ENCODE measurements at regions not wholly inside any gene's neighbourhood (a gene's known extent, or its start where the extent isn't known, plus 50 kb on each side); places are given as distances from the start of the nearest gene placed in this dataset.
A peak's percentile ranks its signal among the peaks of the same experiment; 100 is the strongest.

DNA sequence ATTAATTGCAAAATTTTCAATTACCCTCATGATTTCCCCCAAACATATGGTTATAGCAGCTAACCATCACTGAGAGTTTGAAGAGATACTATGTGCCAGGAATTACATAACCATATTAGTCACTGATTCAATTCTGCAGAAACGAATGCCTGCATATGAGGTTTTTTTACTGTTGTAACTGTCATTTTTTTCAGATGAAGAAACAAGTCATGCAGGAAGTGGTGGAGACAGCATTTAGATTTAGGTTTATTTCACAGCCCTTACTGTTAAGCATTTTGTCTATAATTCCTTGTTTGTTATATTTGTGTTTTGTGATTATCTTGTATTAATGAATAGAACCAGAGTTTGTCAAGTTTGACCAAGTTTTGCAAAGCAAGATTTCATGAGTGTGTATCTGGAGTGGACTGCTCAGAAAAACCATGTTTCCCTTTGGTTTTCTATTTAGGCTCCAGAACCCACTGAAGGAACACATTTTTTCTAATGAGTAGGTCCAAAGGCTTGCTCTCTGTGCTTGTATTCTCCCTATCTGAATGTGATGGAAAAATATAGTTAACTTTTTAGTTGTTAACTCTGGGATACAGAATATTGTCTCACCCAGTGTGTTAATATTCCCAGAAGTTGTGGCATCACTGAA, 308.5 kb upstream of the ADAMTS5 start:
- Histone ChIP-seq H3K27ac (no peak overlapping the region), H3K4me1 (no peaks in the 10 kb centered on the region), H3K27me3 (no peaks in the 10 kb centered on the region), H3K9me3 (no peaks in the 10 kb centered on the region), H3K36me3 (no peaks in the 10 kb centered on the region), H3K4me3 (no peak overlapping the region)
- WGBS, 2 donors (ENCODE audit: low coverage in 1 of 2): 10 to 13% methylated on average over 1 of the region's 1 CpG
- no peak for TF ChIP-seq EP300 (IDR thresholded peaks at IDR 0.05)
- no peak for TF ChIP-seq POLR2A (IDR thresholded peaks at IDR 0.05)
- TF ChIP-seq, protein P1, sequence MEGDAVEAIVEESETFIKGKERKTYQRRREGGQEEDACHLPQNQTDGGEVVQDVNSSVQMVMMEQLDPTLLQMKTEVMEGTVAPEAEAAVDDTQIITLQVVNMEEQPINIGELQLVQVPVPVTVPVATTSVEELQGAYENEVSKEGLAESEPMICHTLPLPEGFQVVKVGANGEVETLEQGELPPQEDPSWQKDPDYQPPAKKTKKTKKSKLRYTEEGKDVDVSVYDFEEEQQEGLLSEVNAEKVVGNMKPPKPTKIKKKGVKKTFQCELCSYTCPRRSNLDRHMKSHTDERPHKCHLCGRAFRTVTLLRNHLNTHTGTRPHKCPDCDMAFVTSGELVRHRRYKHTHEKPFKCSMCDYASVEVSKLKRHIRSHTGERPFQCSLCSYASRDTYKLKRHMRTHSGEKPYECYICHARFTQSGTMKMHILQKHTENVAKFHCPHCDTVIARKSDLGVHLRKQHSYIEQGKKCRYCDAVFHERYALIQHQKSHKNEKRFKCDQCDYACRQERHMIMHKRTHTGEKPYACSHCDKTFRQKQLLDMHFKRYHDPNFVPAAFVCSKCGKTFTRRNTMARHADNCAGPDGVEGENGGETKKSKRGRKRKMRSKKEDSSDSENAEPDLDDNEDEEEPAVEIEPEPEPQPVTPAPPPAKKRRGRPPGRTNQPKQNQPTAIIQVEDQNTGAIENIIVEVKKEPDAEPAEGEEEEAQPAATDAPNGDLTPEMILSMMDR (IDR thresholded peaks at IDR 0.05): no peak
- no peak for TF ChIP-seq POLR2AphosphoS5 (IDR thresholded peaks at IDR 0.05)
- peak; percentile 48 for ATAC-seq

DNA sequence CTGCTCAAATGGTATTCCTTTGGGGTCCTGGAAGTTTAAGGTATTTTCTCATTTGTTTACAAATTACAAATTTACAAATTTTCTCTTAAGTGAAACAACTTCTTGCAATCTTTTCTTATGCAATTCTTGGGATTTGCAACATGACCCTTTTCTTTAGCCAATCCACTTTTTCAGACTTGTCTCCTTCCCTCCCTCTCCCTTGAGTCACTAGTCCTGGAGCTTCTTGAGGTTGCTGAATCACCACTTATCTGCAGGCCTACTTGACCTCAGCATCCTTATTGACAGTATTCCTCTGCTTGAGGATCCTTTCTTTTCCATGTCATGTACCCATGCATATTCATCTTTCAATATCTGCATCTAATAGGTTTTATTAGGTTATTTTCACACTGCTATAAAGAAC, 302.8 kb upstream of the ADAMTS5 start:
- H3K4me1 ChIP-seq: no peaks in the 10 kb centered on the region
- no peak for TF ChIP-seq POLR2A (IDR thresholded peaks at IDR 0.05)
- TF ChIP-seq, protein P1 (IDR thresholded peaks at IDR 0.05): no peak
- no peak for TF ChIP-seq EP300 (IDR thresholded peaks at IDR 0.05)
- TF ChIP-seq POLR2AphosphoS5 (IDR thresholded peaks at IDR 0.05): no peak
- no peak overlapping the region for H3K4me3 ChIP-seq
- no peaks in the 10 kb centered on the region for H3K9me3 ChIP-seq
- no peaks in the 10 kb centered on the region for H3K27me3 ChIP-seq
- ATAC-seq: peak; percentile 85
- no peak overlapping the region for H3K27ac ChIP-seq
- no peaks in the 10 kb centered on the region for H3K36me3 ChIP-seq

DNA sequence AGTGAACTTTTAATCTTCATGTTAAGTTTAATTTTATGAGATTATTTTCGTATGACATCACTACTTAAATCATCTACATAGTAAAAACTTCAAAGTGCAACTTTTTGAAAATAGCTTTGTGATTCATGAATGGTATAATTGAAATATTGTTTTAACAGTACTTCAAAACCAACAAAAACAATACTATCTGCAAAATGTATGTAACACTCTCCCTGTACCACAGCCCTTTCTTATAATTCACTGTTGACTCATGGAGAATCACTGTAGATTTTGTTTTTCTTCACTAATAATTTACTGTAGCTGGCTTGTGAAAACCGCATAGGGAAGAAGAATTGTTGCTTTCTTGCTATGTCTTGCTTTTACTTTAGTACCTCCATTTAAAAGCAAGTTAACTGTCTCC, 301.4 kb upstream of the ADAMTS5 start:
- Histone ChIP-seq H3K27me3 (no peaks in the 10 kb centered on the region), H3K36me3 (no peaks in the 10 kb centered on the region), H3K4me1 (no peaks in the 10 kb centered on the region), H3K4me3 (no peak overlapping the region), H3K27ac (no peak overlapping the region), H3K9me3 (no peaks in the 10 kb centered on the region)
- TF ChIP-seq, protein P1 (IDR thresholded peaks at IDR 0.05): no peak
- TF ChIP-seq POLR2AphosphoS5 (IDR thresholded peaks at IDR 0.05): no peak
- TF ChIP-seq POLR2A (IDR thresholded peaks at IDR 0.05): no peak
- no peak for TF ChIP-seq EP300 (IDR thresholded peaks at IDR 0.05)
- WGBS, 2 donors (ENCODE audit: low coverage in 1 of 2): 52 to 71% methylated on average over 2 of the region's 2 CpGs
- no peak for ATAC-seq

DNA sequence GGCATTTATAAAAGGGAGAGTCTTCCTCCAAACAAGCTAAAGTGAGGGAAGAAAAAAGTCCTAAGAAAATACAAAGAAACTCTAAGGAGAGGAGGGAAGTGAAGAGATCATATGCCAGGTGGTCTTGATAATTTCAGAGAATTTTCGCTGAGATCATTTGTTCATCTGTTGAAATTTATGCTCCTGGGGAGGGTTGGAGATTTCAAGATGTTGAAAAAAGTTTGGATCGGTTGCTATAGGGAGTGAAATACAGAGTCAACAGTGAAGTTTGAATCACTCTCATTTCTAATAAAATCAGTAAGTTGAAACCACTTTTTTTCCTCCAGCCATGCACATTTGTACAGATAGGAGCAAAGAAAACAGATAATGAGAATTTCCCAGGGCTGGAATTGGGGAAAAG, 299.1 kb upstream of the ADAMTS5 start:
- no peaks in the 10 kb centered on the region for H3K27me3 ChIP-seq
- no peak for TF ChIP-seq EP300 (IDR thresholded peaks at IDR 0.05)
- TF ChIP-seq, protein P1 (IDR thresholded peaks at IDR 0.05): no peak
- no peak for ATAC-seq

DNA sequence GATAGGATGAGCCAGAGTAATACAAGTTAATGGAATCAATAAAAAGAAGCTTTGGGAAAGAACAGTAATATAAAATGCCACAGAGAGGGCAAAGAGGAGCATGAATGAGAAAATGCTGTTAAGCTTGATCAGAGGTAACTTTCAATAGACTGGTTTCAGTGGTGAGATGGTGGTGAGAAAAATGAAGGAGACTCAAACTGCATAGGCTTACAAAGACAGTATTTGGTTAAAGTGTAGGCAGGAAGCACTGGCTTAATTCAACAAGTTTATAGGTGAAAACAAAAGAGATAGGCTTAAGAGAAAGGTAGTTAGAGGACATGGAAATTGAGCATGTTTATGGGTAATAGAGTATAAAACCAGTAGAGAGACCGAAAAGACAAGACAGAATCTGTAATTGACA, 298.6 kb upstream of the ADAMTS5 start:
- no peak for ATAC-seq
- Histone ChIP-seq H3K4me1 (no peaks in the 10 kb centered on the region), H3K9me3 (no peaks in the 10 kb centered on the region), H3K36me3 (no peaks in the 10 kb centered on the region), H3K27me3 (no peaks in the 10 kb centered on the region), H3K4me3 (no peak overlapping the region), H3K27ac (no peak overlapping the region)
- 100% methylated on average over 1 of the region's 1 CpG for WGBS, 2 donors (ENCODE audit: low coverage in 1 of 2)
- no peak for TF ChIP-seq POLR2A (IDR thresholded peaks at IDR 0.05)
- TF ChIP-seq, protein P1 (IDR thresholded peaks at IDR 0.05): no peak
- TF ChIP-seq EP300 (IDR thresholded peaks at IDR 0.05): no peak
- TF ChIP-seq POLR2AphosphoS5 (IDR thresholded peaks at IDR 0.05): no peak

More for the DNA sequence above, 299.1 kb upstream of the ADAMTS5 start:
- Histone ChIP-seq H3K27ac (no peak overlapping the region), H3K9me3 (no peaks in the 10 kb centered on the region), H3K4me3 (no peak overlapping the region), H3K4me1 (no peaks in the 10 kb centered on the region), H3K36me3 (no peaks in the 10 kb centered on the region)
- 93 to 100% methylated on average over 1 to 2 of the region's 2 CpGs for WGBS, 2 donors (ENCODE audit: low coverage in 1 of 2)
